Prostate gland (tissue), 2 donors: ENCODE measurements at regions not wholly inside any gene's neighbourhood (a gene's known extent, or its start where the extent isn't known, plus 50 kb on each side); places are given as distances from the start of the nearest gene placed in this dataset.

Experiments
- DNase-seq: peaks from one replicate; pipeline ENCODE4 v3.0.0-alpha.2; 2019; ENCODE audit warnings: low spot score
- H3K27ac ChIP-seq, 2 donors: fragments of 200-600 bp; sonication (generic); 2 replicates each; pipeline ENCODE4 v1.5.1; 2017 to 2019
- H3K27me3 ChIP-seq: fragments of 200-600 bp; sonication (generic); replicated peaks from 2 replicates; pipeline ENCODE4 v1.5.1; 2019; ENCODE audit not compliant: insufficient read depth
- H3K36me3 ChIP-seq, 2 donors: fragments of 200-600 bp; sonication (generic); 1 replicate in 1 of 2; 2 replicates in 1 of 2; pipeline versions ENCODE4 v1.5.1 to v1.8.1; 2017 to 2019
- H3K4me1 ChIP-seq: fragments of 200-600 bp; sonication (generic); replicated peaks from 2 replicates; pipeline ENCODE4 v1.5.1; 2019
- H3K4me3 ChIP-seq, 2 donors: fragments of 200-600 bp; sonication (generic); 2 replicates each; pipeline ENCODE4 v1.5.1; 2017 to 2019
- H3K9me3 ChIP-seq: fragments of 200-600 bp; sonication (generic); 2 replicates; pipeline ENCODE4 v1.5.1; 2017
- CTCF ChIP-seq, 4 experiments: fragments of 200-600 bp in 2 of 4; fragments of 450-650 bp in 2 of 4; sonication (generic) in 2 of 4; IDR thresholded peaks; 1 replicate in 3 of 4; 2 replicates in 1 of 4; pipeline ENCODE4 v1.5.1; 2016 to 2019; ENCODE audit warnings: antibody characterized with exemption in 4 of 4, mild to moderate bottlenecking in 2 of 4, moderate library complexity in 2 of 4
- POLR2A ChIP-seq: fragments of 450-650 bp; IDR thresholded peaks from one replicate; pipeline ENCODE4 v1.6.1; 2016; ENCODE audit warnings: antibody characterized with exemption, mild to moderate bottlenecking
- POLR2AphosphoS5 ChIP-seq: sonication (generic); formaldehyde crosslinking; IDR thresholded peaks from one replicate; pipeline ENCODE4 v1.6.1; 2017; ENCODE audit warnings: antibody characterized with exemption
- WGBS: methylation state at CpG from one replicate; pipeline ENCODE4 v1.1.5; 2018; 5-methylcytosine and 5-hydroxymethylcytosine counted together
- intact Hi-C: fragments of 100-400 bp; cut with DNase I; formaldehyde crosslinking; loops from one replicate; pipeline ENCODE4 v1.14.2; 2022

GRCh38 chr1:208456487-208456886, 212.3 kb upstream of the PLXNA2 start:
- TF ChIP-seq POLR2A (no peak), POLR2AphosphoS5 (no peak), CTCF (IDR thresholded peaks at IDR 0.05) (no peak)
- intact Hi-C loops = no loop called here
- H3K4me1 ChIP-seq = no peaks in the 10 kb centered on the region
- no peak for DNase-seq
- H3K36me3 ChIP-seq = no peaks in the 10 kb centered on the region
- WGBS = 76% methylated on average over 2 of the region's 2 CpGs
- no peak overlapping the region for H3K4me3 ChIP-seq
- no peak overlapping the region for H3K27ac ChIP-seq
- H3K9me3 ChIP-seq = no peaks in the 10 kb centered on the region
- H3K27me3 ChIP-seq = no peaks in the 10 kb centered on the region

- Histone ChIP-seq H3K9me3 (no peaks in the 10 kb centered on the region), H3K36me3 (no peaks in the 10 kb centered on the region), H3K27ac (no peak overlapping the region), H3K27me3 (no peaks in the 10 kb centered on the region), H3K4me1 (no peaks in the 10 kb centered on the region), H3K4me3 (no peak overlapping the region)
- intact Hi-C loops = no loop called here
- 76% methylated on average over 3 of the region's 3 CpGs for WGBS
- DNase-seq = no peak
- TF ChIP-seq POLR2A = no peak
- no peak for TF ChIP-seq CTCF (IDR thresholded peaks at IDR 0.05)
- TF ChIP-seq POLR2AphosphoS5 = no peak
These were observed 216.6 kb upstream of the PLXNA2 start for GRCh38 chr1:208460823-208461222.

DNA sequence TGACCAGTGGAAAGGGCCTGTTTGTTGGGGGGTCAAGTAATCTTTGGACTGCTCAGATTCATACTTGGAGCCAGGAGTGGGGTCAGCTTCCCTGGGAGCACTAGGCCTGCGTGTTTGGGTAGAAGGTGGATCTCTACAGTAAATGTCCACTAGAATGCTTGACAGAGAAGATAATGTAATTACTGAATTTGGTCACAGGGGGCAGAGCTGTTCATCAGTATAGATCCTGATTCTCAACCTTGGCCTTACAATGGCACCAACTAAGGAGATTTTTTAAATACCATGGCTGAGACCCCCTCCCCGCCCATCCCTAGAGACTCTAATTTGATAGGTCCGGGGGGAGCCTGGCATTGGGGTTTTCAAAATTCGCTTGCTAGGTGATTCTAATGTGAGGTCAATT, 217.5 kb upstream of the PLXNA2 start:
- H3K4me1 ChIP-seq = no peaks in the 10 kb centered on the region
- WGBS = 91% methylated on average over 4 of the region's 4 CpGs
- H3K4me3 ChIP-seq = no peak overlapping the region
- H3K36me3 ChIP-seq = no peaks in the 10 kb centered on the region
- no peaks in the 10 kb centered on the region for H3K9me3 ChIP-seq
- TF ChIP-seq POLR2AphosphoS5 (no peak), CTCF (IDR thresholded peaks at IDR 0.05) (no peak), POLR2A (no peak)
- intact Hi-C loops = no loop called here
- H3K27me3 ChIP-seq = no peaks in the 10 kb centered on the region
- H3K27ac ChIP-seq = no peak overlapping the region
- DNase-seq = no peak

DNA sequence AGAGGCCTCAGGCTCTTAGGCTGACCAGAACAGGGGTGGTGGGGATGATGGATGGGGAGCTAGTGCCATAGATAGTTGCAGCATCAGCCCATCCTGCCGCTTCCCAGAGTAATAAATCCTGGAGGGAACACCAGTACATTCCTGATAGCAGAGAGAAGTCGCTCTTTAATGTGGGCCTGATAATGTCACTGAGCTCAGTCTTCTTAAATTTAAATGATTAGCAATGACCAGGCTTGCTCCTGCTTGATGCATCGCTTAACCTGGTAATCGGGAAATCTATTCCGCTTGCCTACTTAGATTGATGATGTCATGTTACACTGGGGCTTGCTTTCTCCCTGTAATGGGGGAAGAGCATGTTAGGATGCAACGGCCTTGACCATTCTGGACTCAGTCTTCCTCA, 218.6 kb upstream of the PLXNA2 start:
- no peak overlapping the region for H3K4me3 ChIP-seq
- H3K36me3 ChIP-seq = no peaks in the 10 kb centered on the region
- DNase-seq = no peak
- H3K4me1 ChIP-seq = no peaks in the 10 kb centered on the region
- H3K27me3 ChIP-seq = no peaks in the 10 kb centered on the region
- no peaks in the 10 kb centered on the region for H3K9me3 ChIP-seq
- no peak for TF ChIP-seq CTCF (IDR thresholded peaks at IDR 0.05)
- no peak overlapping the region for H3K27ac ChIP-seq
- intact Hi-C loops = no loop called here
- WGBS = 88% methylated on average over 6 of the region's 6 CpGs

GRCh38 chr1:208465266-208465665, 221.1 kb upstream of the PLXNA2 start:
- 97% methylated on average over 3 of the region's 3 CpGs for WGBS
- intact Hi-C loops = no loop called here
- H3K9me3 ChIP-seq = no peaks in the 10 kb centered on the region

More at GRCh38 chr1:208465266-208465665, 221.1 kb upstream of the PLXNA2 start:
- no peak overlapping the region for H3K4me3 ChIP-seq
- no peak overlapping the region for H3K27ac ChIP-seq
- no peaks in the 10 kb centered on the region for H3K36me3 ChIP-seq
- TF ChIP-seq POLR2AphosphoS5 (no peak), POLR2A (no peak), CTCF (IDR thresholded peaks at IDR 0.05) (no peak)
- no peaks in the 10 kb centered on the region for H3K4me1 ChIP-seq
- H3K27me3 ChIP-seq = no peaks in the 10 kb centered on the region
- no peak for DNase-seq
